Gastroesophageal sphincter (tissue), 4 donors: ENCODE measurements at regions not wholly inside any gene's neighbourhood (a gene's known extent, or its start where the extent isn't known, plus 50 kb on each side); places are given as distances from the start of the nearest gene placed in this dataset.

Experiments
- ATAC-seq: fragments of 150-250 bp; one replicate; pipeline ENCODE4 v1.9.1; 2016; ENCODE audit warnings: mild to moderate bottlenecking, moderate library complexity
- H3K27ac ChIP-seq, 4 donors: fragments of 200-600 bp; sonication (generic) in 3 of 4; 1 replicate in 3 of 4; 2 replicates in 1 of 4; pipeline ENCODE4 v1.5.1; 2016 to 2019
- H3K27me3 ChIP-seq: fragments of 200-600 bp; sonication (generic); one replicate; pipeline ENCODE4 v1.5.1; 2019
- H3K36me3 ChIP-seq, 2 donors: fragments of 200-600 bp; sonication (generic); one replicate each; pipeline ENCODE4 v1.5.1; 2019; ENCODE audit warnings: control low read depth in 1 of 2
- H3K4me1 ChIP-seq, 3 donors: fragments of 200-600 bp; sonication (generic); 1 replicate in 2 of 3; 2 replicates in 1 of 3; pipeline ENCODE4 v1.5.1; 2016 to 2019; ENCODE audit warnings: control low read depth in 2 of 3
- H3K4me3 ChIP-seq, 2 donors: fragments of 200-600 bp; sonication (generic); one replicate each; pipeline ENCODE4 v1.5.1; 2019; ENCODE audit warnings: mild to moderate bottlenecking in 1 of 2, moderate library complexity in 1 of 2
- H3K9me3 ChIP-seq, 3 donors: fragments of 200-600 bp; sonication (generic); one replicate each; pipeline ENCODE4 v1.5.1; 2017 to 2019; ENCODE audit warnings: control low read depth in 2 of 3
- EP300 ChIP-seq: sonication (generic); formaldehyde crosslinking; IDR thresholded peaks from one replicate; pipeline ENCODE4 v1.6.1; 2017; ENCODE audit warnings: antibody characterized with exemption, mild to moderate bottlenecking
- POLR2A ChIP-seq, 2 donors: fragments of 450-650 bp; IDR thresholded peaks; one replicate each; pipeline ENCODE4 v1.6.1; 2017; ENCODE audit warnings: antibody characterized with exemption in 2 of 2, mild to moderate bottlenecking in 2 of 2, moderate library complexity in 1 of 2
- POLR2AphosphoS5 ChIP-seq: sonication (generic); formaldehyde crosslinking; IDR thresholded peaks from one replicate; pipeline ENCODE4 v1.6.1; 2017; ENCODE audit warnings: antibody characterized with exemption
- WGBS, 2 donors: methylation state at CpG; one replicate each; pipeline ENCODE4 v1.1.5; 2018; ENCODE audit warnings: low coverage in 1 of 2; 5-methylcytosine and 5-hydroxymethylcytosine counted together
- TF ChIP-seq, protein P1 (sequence below), 4 experiments: fragments of 200-600 bp in 2 of 4; fragments of 450-650 bp in 2 of 4; sonication (generic) in 1 of 4; IDR thresholded peaks; one replicate each; pipeline ENCODE4 v1.5.1; 2017 to 2019; ENCODE audit warnings: antibody characterized with exemption in 4 of 4, mild to moderate bottlenecking in 2 of 4, moderate library complexity in 2 of 4

DNA sequence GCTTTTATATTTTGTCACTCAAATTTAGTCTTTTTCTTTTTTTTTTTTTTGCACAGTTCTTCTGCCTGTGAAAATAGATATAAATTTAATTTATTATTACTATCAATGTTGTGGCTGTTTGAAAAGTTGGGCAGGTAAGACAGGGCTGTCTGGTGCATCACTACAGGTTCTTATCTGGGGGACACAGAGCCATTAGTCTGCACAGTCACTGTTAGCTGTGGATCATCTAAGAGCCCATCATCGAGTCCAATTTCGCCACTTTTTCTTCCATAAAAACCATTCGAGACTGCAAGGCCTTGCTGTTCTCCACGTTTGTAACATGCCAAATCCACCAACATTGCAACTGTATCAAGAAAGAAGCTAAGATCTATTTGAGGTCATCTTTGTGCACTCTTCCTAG is 325.6 kb upstream of the UMPS start:
- TF ChIP-seq EP300: no peak
- WGBS, 2 donors: 90 to 92% methylated on average over 4 of the region's 4 CpGs
- Histone ChIP-seq H3K4me1 (no peaks in the 10 kb centered on the region), H3K4me3 (no peak overlapping the region), H3K9me3 (no peaks in the 10 kb centered on the region), H3K27ac (no peak overlapping the region), H3K27me3 (no peaks in the 10 kb centered on the region), H3K36me3 (no peaks in the 10 kb centered on the region)
- no peak for ATAC-seq

DNA sequence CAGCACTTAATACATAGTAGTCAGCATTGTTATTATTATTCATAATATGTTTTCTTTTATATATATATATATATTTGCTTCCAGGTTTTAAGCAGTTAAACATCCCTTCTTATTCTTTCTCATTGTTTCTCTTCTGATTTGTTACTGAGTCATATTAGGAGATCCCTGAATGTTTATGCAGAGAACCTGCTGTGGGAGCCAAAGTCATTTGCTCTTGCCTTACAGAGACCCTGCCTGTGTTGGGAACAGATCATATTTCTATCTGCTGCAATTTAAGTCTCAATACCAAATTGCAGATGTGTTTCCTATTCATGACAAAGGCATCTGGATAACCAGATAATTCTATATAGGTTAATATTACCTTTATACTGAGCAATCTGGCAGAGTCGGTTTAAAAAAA is 323.0 kb upstream of the UMPS start:
- H3K9me3 ChIP-seq: no peaks in the 10 kb centered on the region
- no peak overlapping the region for H3K4me3 ChIP-seq
- no peaks in the 10 kb centered on the region for H3K36me3 ChIP-seq
- no peak overlapping the region for H3K27ac ChIP-seq
- 92 to 95% methylated on average over 1 of the region's 1 CpG for WGBS, 2 donors
- H3K27me3 ChIP-seq: no peaks in the 10 kb centered on the region
- no peak for ATAC-seq
- TF ChIP-seq EP300 (no peak), POLR2A (IDR thresholded peaks at IDR 0.05) (no peak)
- TF ChIP-seq, protein P1, sequence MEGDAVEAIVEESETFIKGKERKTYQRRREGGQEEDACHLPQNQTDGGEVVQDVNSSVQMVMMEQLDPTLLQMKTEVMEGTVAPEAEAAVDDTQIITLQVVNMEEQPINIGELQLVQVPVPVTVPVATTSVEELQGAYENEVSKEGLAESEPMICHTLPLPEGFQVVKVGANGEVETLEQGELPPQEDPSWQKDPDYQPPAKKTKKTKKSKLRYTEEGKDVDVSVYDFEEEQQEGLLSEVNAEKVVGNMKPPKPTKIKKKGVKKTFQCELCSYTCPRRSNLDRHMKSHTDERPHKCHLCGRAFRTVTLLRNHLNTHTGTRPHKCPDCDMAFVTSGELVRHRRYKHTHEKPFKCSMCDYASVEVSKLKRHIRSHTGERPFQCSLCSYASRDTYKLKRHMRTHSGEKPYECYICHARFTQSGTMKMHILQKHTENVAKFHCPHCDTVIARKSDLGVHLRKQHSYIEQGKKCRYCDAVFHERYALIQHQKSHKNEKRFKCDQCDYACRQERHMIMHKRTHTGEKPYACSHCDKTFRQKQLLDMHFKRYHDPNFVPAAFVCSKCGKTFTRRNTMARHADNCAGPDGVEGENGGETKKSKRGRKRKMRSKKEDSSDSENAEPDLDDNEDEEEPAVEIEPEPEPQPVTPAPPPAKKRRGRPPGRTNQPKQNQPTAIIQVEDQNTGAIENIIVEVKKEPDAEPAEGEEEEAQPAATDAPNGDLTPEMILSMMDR (IDR thresholded peaks at IDR 0.05): no peak
- H3K4me1 ChIP-seq: no peaks in the 10 kb centered on the region

DNA sequence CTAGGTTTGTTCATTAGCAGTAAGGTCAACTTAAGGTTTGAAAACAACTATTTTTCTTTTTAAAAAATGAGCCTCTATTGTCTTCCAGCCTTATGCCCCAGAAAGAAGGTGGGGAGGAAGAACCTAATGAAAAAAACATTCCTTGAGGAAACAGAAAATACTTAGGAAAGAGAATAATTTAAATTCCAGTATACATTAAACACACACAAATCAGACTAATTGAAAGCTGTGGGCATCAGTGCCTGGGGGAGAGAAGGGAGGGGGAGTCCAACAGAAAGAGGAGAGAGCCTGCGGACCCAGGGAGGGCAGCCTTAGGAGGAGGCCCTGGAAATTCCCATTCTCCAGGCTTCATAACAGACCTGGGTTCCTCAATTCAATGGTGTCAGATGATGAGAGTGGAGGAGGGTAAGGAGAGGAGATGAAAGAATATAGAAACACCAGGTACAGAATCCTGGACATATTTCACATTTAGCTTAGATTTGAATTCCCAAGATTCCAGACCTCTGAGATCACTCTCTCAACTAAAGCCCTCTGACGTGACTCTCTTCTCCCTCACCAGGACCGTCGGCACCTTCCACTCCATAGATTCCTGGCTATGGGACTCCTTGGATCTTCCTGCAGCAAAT is 320.5 kb upstream of the UMPS start:
- no peak for TF ChIP-seq POLR2A (IDR thresholded peaks at IDR 0.05)
- no peak for TF ChIP-seq EP300
- TF ChIP-seq, protein P1 (IDR thresholded peaks at IDR 0.05): no peak
- no peak for TF ChIP-seq POLR2AphosphoS5
- Histone ChIP-seq H3K4me1 (no peaks in the 10 kb centered on the region), H3K9me3 (no peaks in the 10 kb centered on the region), H3K27ac (no peak overlapping the region), H3K4me3 (no peak overlapping the region), H3K36me3 (peaks cover 0 to 18% of the 10 kb centered on the region in 2 donors), H3K27me3 (no peaks in the 10 kb centered on the region)
- no peak for ATAC-seq
- 61 to 100% methylated on average over 1 to 4 of the region's 4 CpGs for WGBS, 2 donors

DNA sequence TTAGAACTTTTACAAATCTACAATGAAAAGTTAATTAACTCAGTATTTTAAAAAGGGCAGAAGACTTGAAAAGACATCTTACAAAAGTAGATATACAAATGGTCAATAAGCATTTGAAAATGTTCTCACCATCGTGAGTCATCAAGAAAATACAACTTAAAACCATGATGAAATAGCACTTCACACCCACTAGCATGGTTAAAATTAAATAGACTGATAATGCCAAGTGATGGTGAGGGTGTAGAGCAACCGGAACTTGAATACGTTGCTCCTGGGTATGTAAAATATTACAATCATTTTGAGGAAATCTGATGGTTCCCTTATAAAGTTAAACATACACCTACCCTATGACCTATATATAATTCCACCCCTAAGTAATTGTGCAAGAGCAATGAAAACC is 319.8 kb upstream of the UMPS start:
- peaks cover 0 to 23% of the 10 kb centered on the region in 2 donors for H3K36me3 ChIP-seq
- 86 to 92% methylated on average over 1 to 3 of the region's 3 CpGs for WGBS, 2 donors
- H3K9me3 ChIP-seq: no peaks in the 10 kb centered on the region
- TF ChIP-seq POLR2A (IDR thresholded peaks at IDR 0.05): no peak
- TF ChIP-seq, protein P1 (IDR thresholded peaks at IDR 0.05): no peak
- TF ChIP-seq EP300: no peak
- no peak for TF ChIP-seq POLR2AphosphoS5
- H3K27ac ChIP-seq: no peak overlapping the region
- no peak overlapping the region for H3K4me3 ChIP-seq
- H3K4me1 ChIP-seq: no peaks in the 10 kb centered on the region
- H3K27me3 ChIP-seq: no peaks in the 10 kb centered on the region
- ATAC-seq: no peak

DNA sequence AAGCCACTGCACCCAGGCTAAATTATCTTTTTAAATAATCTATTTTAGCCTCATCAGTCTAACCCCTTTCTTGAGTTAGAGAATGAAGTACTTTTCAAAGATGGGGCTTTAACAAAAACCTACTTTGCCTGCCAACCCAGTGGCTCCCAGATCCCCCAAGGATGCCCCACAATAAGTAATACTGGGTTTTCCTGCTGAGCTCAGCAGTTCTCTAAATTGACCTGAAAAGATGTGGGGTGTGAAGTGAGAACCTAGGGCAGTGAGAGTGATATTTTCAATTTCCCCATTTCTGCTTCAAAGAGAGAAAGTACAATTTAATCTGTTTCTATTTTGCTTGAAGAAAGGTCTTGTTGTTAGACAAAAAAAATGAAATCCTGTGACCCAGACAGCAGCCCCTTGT is 318.5 kb upstream of the UMPS start:
- TF ChIP-seq EP300 (no peak), POLR2AphosphoS5 (no peak), POLR2A (IDR thresholded peaks at IDR 0.05) (no peak)
- TF ChIP-seq, protein P1 (IDR thresholded peaks at IDR 0.05): no peak
- no peak overlapping the region for H3K4me3 ChIP-seq
- H3K27me3 ChIP-seq: no peaks in the 10 kb centered on the region
- no peaks in the 10 kb centered on the region for H3K4me1 ChIP-seq
- H3K36me3 ChIP-seq: peaks cover 0 to 31% of the 10 kb centered on the region in 2 donors
- H3K9me3 ChIP-seq: no peaks in the 10 kb centered on the region
- no peak for ATAC-seq
- no peak overlapping the region for H3K27ac ChIP-seq
